ENCODE measurements at regions not wholly inside any gene's neighbourhood (a gene's known extent, or its start where the extent isn't known, plus 50 kb on each side); places are given as distances from the start of the nearest gene placed in this dataset.

GRCh38 chr12:30095511-30095910, 311.8 kb upstream of the TMTC1 start:
- Histone ChIP-seq H2AFZ (ENCODE audit: control insufficient read depth, low read length) (no peak overlapping the region), H3K4me3 (ENCODE audit: control insufficient read depth in 2 of 3, extremely low read depth in 1 of 3, insufficient read depth in 2 of 3, low read depth in 1 of 3, low read length in 3 of 3) (no peak overlapping the region), H3K4me1 (ENCODE audit: control insufficient read depth, extremely low read depth, insufficient read depth, low read length) (no peaks in the 10 kb centered on the region), H3K27ac (ENCODE audit: control insufficient read depth, insufficient read depth, low read length) (no peak overlapping the region), H3K4me2 (ENCODE audit: control insufficient read depth, extremely low read depth, insufficient read depth, low read depth, low read length) (no peak overlapping the region), H3K27me3 (ENCODE audit: control insufficient read depth, extremely low read depth, insufficient read depth, low read length) (no peaks in the 10 kb centered on the region), H3K36me3 (ENCODE audit: control insufficient read depth in 2 of 2, extremely low read depth in 1 of 2, insufficient read depth in 2 of 2, low read length in 2 of 2) (no peaks in the 10 kb centered on the region), H3K79me2 (ENCODE audit: control insufficient read depth, insufficient read depth, low read length) (no peaks in the 10 kb centered on the region), H3K9ac (ENCODE audit: control insufficient read depth, extremely low read depth, insufficient read depth, low read length) (no peak overlapping the region), H3K9me3 (ENCODE audit: control insufficient read depth, low read depth, low read length) (no peaks in the 10 kb centered on the region), H4K20me1 (ENCODE audit: control insufficient read depth, extremely low read depth, insufficient read depth, low read length) (no peaks in the 10 kb centered on the region), H3K9me1 (ENCODE audit: control insufficient read depth, extremely low read depth, insufficient read depth, low read length) (no peaks in the 10 kb centered on the region)
- no peak for DNase-seq (ENCODE audit: low read depth, low spot score)
- dilution Hi-C loops (cut with MboI; ENCODE audit: extremely low pct_ligation_motif_present, low sequenced_read_pairs): no loop called here
- TF ChIP-seq CTCF (optimal IDR thresholded peaks at IDR 0.05 in 1 of 3, IDR thresholded peaks at IDR 0.05 in 1 of 3, conservative IDR thresholded peaks at IDR 0.05 in 1 of 3; ENCODE audit: extremely low read depth in 1 of 3, insufficient read depth in 2 of 3, low read length in 3 of 3) (no peak), EZH2 (IDR thresholded peaks at IDR 0.05; ENCODE audit: low read length) (no peak)
- no peak for FAIRE-seq

- Histone ChIP-seq H3K79me2 (ENCODE audit: control insufficient read depth, insufficient read depth, low read length) (no peaks in the 10 kb centered on the region), H3K9me1 (ENCODE audit: control insufficient read depth, extremely low read depth, insufficient read depth, low read length) (no peaks in the 10 kb centered on the region), H3K4me1 (ENCODE audit: control insufficient read depth, extremely low read depth, insufficient read depth, low read length) (no peaks in the 10 kb centered on the region), H3K9me3 (ENCODE audit: control insufficient read depth, low read depth, low read length) (no peaks in the 10 kb centered on the region), H3K9ac (ENCODE audit: control insufficient read depth, extremely low read depth, insufficient read depth, low read length) (no peak overlapping the region), H3K4me2 (ENCODE audit: control insufficient read depth, extremely low read depth, insufficient read depth, low read depth, low read length) (no peak overlapping the region), H3K4me3 (ENCODE audit: control insufficient read depth in 2 of 3, extremely low read depth in 1 of 3, insufficient read depth in 2 of 3, low read depth in 1 of 3, low read length in 3 of 3) (no peak overlapping the region), H3K27me3 (ENCODE audit: control insufficient read depth, extremely low read depth, insufficient read depth, low read length) (no peaks in the 10 kb centered on the region), H3K27ac (ENCODE audit: control insufficient read depth, insufficient read depth, low read length) (no peak overlapping the region), H2AFZ (ENCODE audit: control insufficient read depth, low read length) (no peak overlapping the region), H4K20me1 (ENCODE audit: control insufficient read depth, extremely low read depth, insufficient read depth, low read length) (no peaks in the 10 kb centered on the region), H3K36me3 (ENCODE audit: control insufficient read depth in 2 of 2, extremely low read depth in 1 of 2, insufficient read depth in 2 of 2, low read length in 2 of 2) (no peaks in the 10 kb centered on the region)
- TF ChIP-seq CTCF (optimal IDR thresholded peaks at IDR 0.05 in 1 of 3, IDR thresholded peaks at IDR 0.05 in 1 of 3, conservative IDR thresholded peaks at IDR 0.05 in 1 of 3; ENCODE audit: extremely low read depth in 1 of 3, insufficient read depth in 2 of 3, low read length in 3 of 3): no peak
- no peak for TF ChIP-seq EZH2 (IDR thresholded peaks at IDR 0.05; ENCODE audit: low read length)
- dilution Hi-C loops (cut with MboI; ENCODE audit: extremely low pct_ligation_motif_present, low sequenced_read_pairs): no loop called here
- DNase-seq (ENCODE audit: low read depth, low spot score) (no peak), FAIRE-seq (no peak)
These were observed 309.4 kb upstream of the TMTC1 start for GRCh38 chr12:30092983-30093617.

Data from keratinocyte (primary cell).